Spleen (tissue), 11 donors: ENCODE measurements at regions not wholly inside any gene's neighbourhood (a gene's known extent, or its start where the extent isn't known, plus 50 kb on each side); places are given as distances from the start of the nearest gene placed in this dataset.

Experiments used
- DNase-seq: peaks from one replicate; pipeline ENCODE4 v3.0.0-alpha.2; 2020
- H3K27ac ChIP-seq, 8 donors: fragments of 200-600 bp; sonication (generic) in 7 of 8; 1 replicate in 4 of 8; 2 replicates in 4 of 8; pipeline versions ENCODE4 v1.5.0 to v1.8.0; 2016 to 2021; ENCODE audit warnings: inconsistent platforms in 4 of 8, mild to moderate bottlenecking in 4 of 8, moderate library complexity in 1 of 8
- H3K27me3 ChIP-seq, 7 donors: fragments of 200-600 bp; sonication (generic) in 6 of 7; replicated peaks in 1 of 7; 1 replicate in 4 of 7; 2 replicates in 3 of 7; pipeline versions ENCODE4 v1.5.0 to v1.8.0; 2016 to 2021; ENCODE audit warnings: inconsistent platforms in 3 of 7, mild to moderate bottlenecking in 1 of 7
- H3K36me3 ChIP-seq, 6 donors: fragments of 200-600 bp; sonication (generic) in 5 of 6; 1 replicate in 4 of 6; 2 replicates in 2 of 6; pipeline versions ENCODE4 v1.5.0 to v1.8.0; 2016 to 2021; ENCODE audit warnings: inconsistent platforms in 2 of 6
- H3K4me1 ChIP-seq, 6 donors: fragments of 200-600 bp; sonication (generic) in 5 of 6; 1 replicate in 3 of 6; 2 replicates in 3 of 6; pipeline versions ENCODE4 v1.5.0 to v1.8.0; 2016 to 2021; ENCODE audit warnings: inconsistent platforms in 3 of 6
- H3K4me3 ChIP-seq, 8 donors: fragments of 200-600 bp; sonication (generic) in 7 of 8; 1 replicate in 4 of 8; 2 replicates in 4 of 8; pipeline versions ENCODE4 v1.5.0 to v1.8.0; 2016 to 2021; ENCODE audit warnings: inconsistent platforms in 4 of 8, mild to moderate bottlenecking in 4 of 8, moderate library complexity in 2 of 8
- H3K9me3 ChIP-seq, 8 donors: fragments of 200-600 bp; sonication (generic) in 7 of 8; 1 replicate in 4 of 8; 2 replicates in 4 of 8; pipeline versions ENCODE4 v1.5.0 to v1.8.0; 2016 to 2021; ENCODE audit warnings: inconsistent platforms in 4 of 8
- CTCF ChIP-seq, 11 experiments: fragments of 200-600 bp in 7 of 11; fragments of 450-650 bp in 4 of 11; sonication (generic) in 4 of 11; IDR thresholded peaks in 8 of 11; conservative IDR thresholded peaks in 3 of 11; 1 replicate in 7 of 11; 2 replicates in 4 of 11; pipeline versions ENCODE4 v1.4.0 to v1.8.0; 2016 to 2021; ENCODE audit warnings: antibody characterized with exemption in 11 of 11, inconsistent platforms in 4 of 11, mild to moderate bottlenecking in 1 of 11
- POLR2A ChIP-seq, 3 donors: fragments of 450-650 bp; IDR thresholded peaks; one replicate each; pipeline ENCODE4 v1.5.1; 2017; ENCODE audit warnings: antibody characterized with exemption in 3 of 3, mild to moderate bottlenecking in 1 of 3
- POLR2AphosphoS5 ChIP-seq, 3 donors: sonication (generic); formaldehyde crosslinking; IDR thresholded peaks; one replicate each; pipeline ENCODE4 v1.5.1; 2017; ENCODE audit warnings: antibody characterized with exemption in 3 of 3
- WGBS, 5 donors: extraction: QIAGEN DNeasy Blood & Tissue Kit in 3 of 5; methylation state at CpG; one replicate each; pipeline versions ENCODE4 v1.1.5 to v1.1.7; 2013 to 2018; 5-methylcytosine and 5-hydroxymethylcytosine counted together
- intact Hi-C: fragments of 100-400 bp; cut with DNase I; formaldehyde crosslinking; loops from one replicate; pipeline ENCODE4 v1.15.0; 2023; ENCODE audit warnings: low total_unique reads
- donor health status: healthy with polysubstance abuse.
- donor health status: DM: no; HTN: no; CAD: no; lungs with moderate emphysema.
- donor health status: DM: no; HTN: no; CAD: no.
- donor health status: Bipolar disorder and iron deficiency.
- donor health status: healthy.
- donor health status: DM: no; HTN: no; CAD: no.
- donor health status: DM: yes; HTN: yes; CAD: no.

DNA sequence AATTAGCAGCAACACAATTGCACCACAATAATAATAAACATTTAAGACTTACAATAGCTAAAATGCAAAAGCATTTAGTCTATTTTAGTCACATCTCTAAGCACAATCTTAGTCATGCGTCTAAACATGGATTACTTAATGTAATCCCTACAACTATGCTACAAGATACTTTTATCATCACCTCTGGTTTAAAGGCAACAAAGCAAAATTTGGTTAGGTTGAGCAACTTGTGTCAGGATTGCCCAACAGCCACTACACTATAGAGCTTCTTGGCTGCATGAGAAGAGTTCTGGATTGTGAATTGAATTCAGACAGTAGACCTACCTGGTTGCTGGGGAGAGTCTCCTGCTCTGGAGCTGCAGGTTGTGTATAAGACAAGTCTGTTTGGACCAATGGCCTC is 146.5 kb upstream of the PUDP start:
- WGBS, 5 donors, result 67 to 96% (median 88%) methylated on average over 1 of the region's 1 CpG
- intact Hi-C loops, result no loop called here

DNA sequence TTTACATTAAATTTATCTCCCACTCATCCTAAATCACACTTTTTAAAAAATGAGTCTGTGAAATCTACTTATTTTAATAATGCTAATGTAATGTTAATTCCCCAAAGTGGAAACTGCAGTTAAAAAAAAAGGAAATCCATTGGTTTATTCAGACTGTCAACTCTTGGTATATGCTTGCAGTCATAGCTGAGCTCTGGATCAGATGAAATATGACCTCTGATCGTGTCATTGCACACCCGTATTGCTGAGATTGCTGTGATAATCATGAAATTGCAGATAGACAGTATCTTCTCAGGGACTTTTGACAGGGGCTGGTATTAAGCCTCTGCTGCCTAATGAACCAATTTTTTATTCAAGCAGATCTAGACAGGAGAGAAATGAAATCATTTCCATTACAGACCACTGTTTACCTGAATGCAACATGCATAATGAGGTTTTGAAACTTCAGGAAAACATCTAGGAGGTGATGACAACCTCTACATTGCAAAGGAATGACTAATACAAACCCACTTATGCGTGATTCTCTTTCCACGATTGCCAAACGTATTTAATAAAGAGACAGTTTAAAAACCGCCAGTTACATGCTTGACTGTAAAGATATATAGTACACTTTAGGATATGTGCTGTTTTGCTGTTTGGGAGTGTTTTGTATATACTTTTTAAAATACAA is 138.3 kb upstream of the PUDP start:
- H3K27me3 ChIP-seq, result no peaks in the 10 kb centered on the region
- no peak for DNase-seq
- no peak for TF ChIP-seq POLR2AphosphoS5 (IDR thresholded peaks at IDR 0.05)
- TF ChIP-seq CTCF (IDR thresholded peaks at IDR 0.05 in 8 of 11, conservative IDR thresholded peaks at IDR 0.05 in 3 of 11), result no peak
- no peak for TF ChIP-seq POLR2A (IDR thresholded peaks at IDR 0.05)
- intact Hi-C loops, result no loop called here
- no peak overlapping the region for H3K27ac ChIP-seq
- H3K36me3 ChIP-seq, result no peaks in the 10 kb centered on the region
- H3K4me3 ChIP-seq, result no peak overlapping the region
- no peaks in the 10 kb centered on the region for H3K4me1 ChIP-seq
- H3K9me3 ChIP-seq, result no peaks in the 10 kb centered on the region
- WGBS, 5 donors, result 73 to 87% (median 84%) methylated on average over 6 of the region's 6 CpGs

More for the DNA sequence above, 146.5 kb upstream of the PUDP start:
- no peaks in the 10 kb centered on the region for H3K4me1 ChIP-seq
- no peak for DNase-seq
- TF ChIP-seq POLR2A (IDR thresholded peaks at IDR 0.05) (no peak), CTCF (IDR thresholded peaks at IDR 0.05 in 8 of 11, conservative IDR thresholded peaks at IDR 0.05 in 3 of 11) (no peak), POLR2AphosphoS5 (IDR thresholded peaks at IDR 0.05) (no peak)
- no peak overlapping the region for H3K4me3 ChIP-seq
- H3K36me3 ChIP-seq, result no peaks in the 10 kb centered on the region
- H3K27ac ChIP-seq, result no peak overlapping the region
- H3K9me3 ChIP-seq, result peaks cover 0 to 7% (median 0%) of the 10 kb centered on the region in 8 donors
- H3K27me3 ChIP-seq, result no peaks in the 10 kb centered on the region

- no peak for TF ChIP-seq CTCF (IDR thresholded peaks at IDR 0.05 in 8 of 11, conservative IDR thresholded peaks at IDR 0.05 in 3 of 11)
- TF ChIP-seq POLR2A (IDR thresholded peaks at IDR 0.05), result no peak
- TF ChIP-seq POLR2AphosphoS5 (IDR thresholded peaks at IDR 0.05), result no peak
- no peaks in the 10 kb centered on the region for H3K9me3 ChIP-seq
- H3K36me3 ChIP-seq, result no peaks in the 10 kb centered on the region
- no peaks in the 10 kb centered on the region for H3K4me1 ChIP-seq
- no peak overlapping the region for H3K27ac ChIP-seq
- 96 to 100% (median 96%) methylated on average over 2 of the region's 2 CpGs for WGBS, 5 donors
- intact Hi-C loops, result no loop called here
- no peak for DNase-seq
- H3K4me3 ChIP-seq, result no peak overlapping the region
- H3K27me3 ChIP-seq, result no peaks in the 10 kb centered on the region
These were observed 137.8 kb upstream of the PUDP start for GRCh38 chrX:7285765-7286164.

DNA sequence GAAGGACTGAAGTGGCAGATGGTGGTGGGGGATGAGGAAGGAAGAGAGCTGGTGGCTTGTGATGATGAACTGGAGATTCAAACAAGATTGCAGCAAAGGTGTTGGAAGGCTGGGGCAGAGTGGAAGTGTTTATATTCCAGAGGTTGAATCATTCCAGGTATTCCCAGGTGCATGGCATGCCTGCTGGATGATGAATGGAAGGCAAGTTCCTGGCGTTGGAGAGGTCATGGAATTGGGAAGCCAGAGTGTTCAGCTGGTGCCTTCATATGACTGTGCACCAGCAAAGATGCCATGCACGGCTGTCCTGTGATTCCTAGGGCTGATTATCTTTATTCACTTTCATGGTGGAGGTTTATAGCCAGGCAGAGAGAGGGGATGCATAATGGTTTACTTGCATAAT is 135.8 kb upstream of the PUDP start:
- Histone ChIP-seq H3K27me3 (no peaks in the 10 kb centered on the region), H3K27ac (no peak overlapping the region), H3K9me3 (no peaks in the 10 kb centered on the region), H3K4me3 (no peak overlapping the region), H3K4me1 (no peaks in the 10 kb centered on the region), H3K36me3 (no peaks in the 10 kb centered on the region)
- intact Hi-C loops, result no loop called here
- TF ChIP-seq POLR2A (IDR thresholded peaks at IDR 0.05) (no peak), CTCF (IDR thresholded peaks at IDR 0.05 in 8 of 11, conservative IDR thresholded peaks at IDR 0.05 in 3 of 11) (no peak), POLR2AphosphoS5 (IDR thresholded peaks at IDR 0.05) (no peak)
- no peak for DNase-seq
- 70 to 92% (median 89%) methylated on average over 2 of the region's 2 CpGs for WGBS, 5 donors
